ENCODE measurements at regions not wholly inside any gene's neighbourhood (a gene's known extent, or its start where the extent isn't known, plus 50 kb on each side); places are given as distances from the start of the nearest gene placed in this dataset.

GRCh38 chr6:167452338-167453081 lies 127.6 kb downstream of the TTLL2 start:
- H3K36me3 ChIP-seq (ENCODE audit: insufficient read depth, low read length, poor library complexity, severe bottlenecking), result no peaks in the 10 kb centered on the region
- POLR2A ChIA-PET (ENCODE audit: low non-redundant PET), result no interaction called here
- intact Hi-C loops (cut with micrococcal nuclease; ENCODE audit: unreplicated experiment), result no loop called here
- BruUV-seq (replicated peaks), result no TSS peak
- no peak for DNase-seq (ENCODE audit: low spot score)
- no peaks in the 10 kb centered on the region for H3K4me1 ChIP-seq (ENCODE audit: insufficient read depth, low read length, poor library complexity, severe bottlenecking)
- CTCF ChIA-PET, result no interaction called here
- H3K4me3 ChIP-seq (ENCODE audit: low read depth, low read length, poor library complexity, severe bottlenecking), result no peak overlapping the region
- H3K27me3 ChIP-seq (replicated peaks; ENCODE audit: insufficient read depth, low read depth, low read length, poor library complexity), result no peaks in the 10 kb centered on the region
- H3K9me3 ChIP-seq (ENCODE audit: low read depth, low read length, poor library complexity, severe bottlenecking), result no peaks in the 10 kb centered on the region
- no peak overlapping the region for H3K27ac ChIP-seq (ENCODE audit: low read depth, low read length, poor library complexity, severe bottlenecking)
- TF ChIP-seq EZH2 (IDR thresholded peaks at IDR 0.05; ENCODE audit: borderline replicate concordance, low read depth, low read length, poor library complexity, severe bottlenecking) (no peak), CTCF (conservative IDR thresholded peaks at IDR 0.05; ENCODE audit: low read depth, low read length) (no peak)

- POLR2A ChIA-PET (ENCODE audit: low non-redundant PET), result no interaction called here
- TF ChIP-seq EZH2 (IDR thresholded peaks at IDR 0.05; ENCODE audit: borderline replicate concordance, low read depth, low read length, poor library complexity, severe bottlenecking) (no peak), CTCF (conservative IDR thresholded peaks at IDR 0.05; ENCODE audit: low read depth, low read length) (no peak)
- no peak overlapping the region for H3K4me3 ChIP-seq (ENCODE audit: low read depth, low read length, poor library complexity, severe bottlenecking)
- no peaks in the 10 kb centered on the region for H3K36me3 ChIP-seq (ENCODE audit: insufficient read depth, low read length, poor library complexity, severe bottlenecking)
- no peak overlapping the region for H3K27ac ChIP-seq (ENCODE audit: low read depth, low read length, poor library complexity, severe bottlenecking)
- no peak for DNase-seq (ENCODE audit: low spot score)
- no peaks in the 10 kb centered on the region for H3K4me1 ChIP-seq (ENCODE audit: insufficient read depth, low read length, poor library complexity, severe bottlenecking)
- no peaks in the 10 kb centered on the region for H3K9me3 ChIP-seq (ENCODE audit: low read depth, low read length, poor library complexity, severe bottlenecking)
- BruUV-seq (replicated peaks), result no TSS peak
- no peaks in the 10 kb centered on the region for H3K27me3 ChIP-seq (replicated peaks; ENCODE audit: insufficient read depth, low read depth, low read length, poor library complexity)
- intact Hi-C loops (cut with micrococcal nuclease; ENCODE audit: unreplicated experiment), result no loop called here
- CTCF ChIA-PET, result no interaction called here
These were observed 128.2 kb downstream of the TTLL2 start for GRCh38 chr6:167453082-167453446.

- intact Hi-C loops (cut with micrococcal nuclease; ENCODE audit: unreplicated experiment), result no loop called here
- no peak for DNase-seq (ENCODE audit: low spot score)
- H3K4me3 ChIP-seq (ENCODE audit: low read depth, low read length, poor library complexity, severe bottlenecking), result no peak overlapping the region
- no peaks in the 10 kb centered on the region for H3K36me3 ChIP-seq (ENCODE audit: insufficient read depth, low read length, poor library complexity, severe bottlenecking)
- H3K4me1 ChIP-seq (ENCODE audit: insufficient read depth, low read length, poor library complexity, severe bottlenecking), result no peaks in the 10 kb centered on the region
- POLR2A ChIA-PET (ENCODE audit: low non-redundant PET), result no interaction called here
- H3K27ac ChIP-seq (ENCODE audit: low read depth, low read length, poor library complexity, severe bottlenecking), result no peak overlapping the region
- no peaks in the 10 kb centered on the region for H3K9me3 ChIP-seq (ENCODE audit: low read depth, low read length, poor library complexity, severe bottlenecking)
- BruUV-seq (replicated peaks), result no TSS peak
- no peak for TF ChIP-seq EZH2 (IDR thresholded peaks at IDR 0.05; ENCODE audit: borderline replicate concordance, low read depth, low read length, poor library complexity, severe bottlenecking)
- TF ChIP-seq CTCF (conservative IDR thresholded peaks at IDR 0.05; ENCODE audit: low read depth, low read length), result no peak
- CTCF ChIA-PET, result no interaction called here
- H3K27me3 ChIP-seq (replicated peaks; ENCODE audit: insufficient read depth, low read depth, low read length, poor library complexity), result no peaks in the 10 kb centered on the region
These were observed 129.1 kb downstream of the TTLL2 start for GRCh38 chr6:167454003-167454402.

Measured in A673 (cell line).